22Rv1 (cell line): ENCODE measurements at regions not wholly inside any gene's neighbourhood (a gene's known extent, or its start where the extent isn't known, plus 50 kb on each side); places are given as distances from the start of the nearest gene placed in this dataset.

Experiments
- ZFX ChIP-seq: fragments of 450-650 bp; IDR thresholded peaks from 2 replicates; pipeline ENCODE4 v1.6.1; 2017; ENCODE audit warnings: antibody characterized with exemption, borderline replicate concordance
- TF ChIP-seq, protein P1 (sequence below): fragments of 450-650 bp; IDR thresholded peaks from 2 replicates; pipeline ENCODE4 v1.5.1; 2017; ENCODE audit warnings: mild to moderate bottlenecking

DNA sequence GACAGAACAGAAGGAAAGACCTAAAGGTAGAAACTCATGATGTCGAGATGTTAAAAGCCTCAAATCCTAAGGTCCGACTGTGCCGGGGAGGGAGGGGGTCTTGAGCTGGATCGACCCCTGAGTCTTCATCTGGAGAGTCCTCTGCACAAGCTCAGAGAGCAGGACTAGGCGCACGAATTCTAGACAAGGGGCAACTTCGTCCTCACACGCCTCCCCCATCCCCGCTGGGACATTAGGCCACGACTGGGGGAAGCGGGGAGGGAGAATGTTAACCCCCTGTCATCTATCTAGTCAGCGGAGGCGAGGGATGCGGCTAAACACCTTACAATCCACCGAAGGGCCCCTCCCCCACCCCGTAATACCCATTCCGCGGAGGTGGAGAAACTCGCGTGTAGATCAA lies 94.7 kb downstream of the PRKAB2 start:
- TF ChIP-seq, protein P1, sequence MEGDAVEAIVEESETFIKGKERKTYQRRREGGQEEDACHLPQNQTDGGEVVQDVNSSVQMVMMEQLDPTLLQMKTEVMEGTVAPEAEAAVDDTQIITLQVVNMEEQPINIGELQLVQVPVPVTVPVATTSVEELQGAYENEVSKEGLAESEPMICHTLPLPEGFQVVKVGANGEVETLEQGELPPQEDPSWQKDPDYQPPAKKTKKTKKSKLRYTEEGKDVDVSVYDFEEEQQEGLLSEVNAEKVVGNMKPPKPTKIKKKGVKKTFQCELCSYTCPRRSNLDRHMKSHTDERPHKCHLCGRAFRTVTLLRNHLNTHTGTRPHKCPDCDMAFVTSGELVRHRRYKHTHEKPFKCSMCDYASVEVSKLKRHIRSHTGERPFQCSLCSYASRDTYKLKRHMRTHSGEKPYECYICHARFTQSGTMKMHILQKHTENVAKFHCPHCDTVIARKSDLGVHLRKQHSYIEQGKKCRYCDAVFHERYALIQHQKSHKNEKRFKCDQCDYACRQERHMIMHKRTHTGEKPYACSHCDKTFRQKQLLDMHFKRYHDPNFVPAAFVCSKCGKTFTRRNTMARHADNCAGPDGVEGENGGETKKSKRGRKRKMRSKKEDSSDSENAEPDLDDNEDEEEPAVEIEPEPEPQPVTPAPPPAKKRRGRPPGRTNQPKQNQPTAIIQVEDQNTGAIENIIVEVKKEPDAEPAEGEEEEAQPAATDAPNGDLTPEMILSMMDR: no peak
- TF ChIP-seq ZFX: no peak
